HepG2 (cell line): ENCODE measurements at regions not wholly inside any gene's neighbourhood (a gene's known extent, or its start where the extent isn't known, plus 50 kb on each side); places are given as distances from the start of the nearest gene placed in this dataset.

Experiments
- ATAC-seq: fragments of 200-7000 bp; cut with Tn5 transposase; 3 replicates; pipeline ENCODE4 v1.9.1; 2020; ENCODE audit warnings: mild to moderate bottlenecking, moderate library complexity
- BruUV-seq: library from RNA; stranded (reverse); fragments of 400-500 nt; replicated peaks from 2 replicates; lab custom pipeline; 2021; lab: Mats Ljungman, UMichigan
- CTCF ChIA-PET: fragments of 300-600 bp; formaldehyde crosslinking; extraction: SDS; loops from one replicate; lab custom pipeline; 2021; ENCODE audit warnings: low total read pairs, inconsistent platforms, low intra/inter-chr PET ratio; lab: Yijun Ruan, JAX
- POLR2A ChIA-PET: fragments of 350-600 bp; sonication (Branson Sonifier 250); formaldehyde crosslinking; loops from one replicate; lab custom pipeline; 2020; ENCODE audit warnings: antibody characterized with exemption, inconsistent platforms; lab: Yijun Ruan, JAX
- DNase-seq: peaks from one replicate; pipeline ENCODE4 v3.0.0-alpha.2; 2015; ENCODE audit warnings: low spot score
- FAIRE-seq: peaks from 3 replicates; lab custom pipeline; 2011; peaks lifted over from hg19 to GRCh38; lab: Jason Lieb, UNC
- H2AFZ ChIP-seq: one replicate; pipeline ENCODE4 v1.6.1; 2011; ENCODE audit warnings: low read length, inconsistent platforms
- H3K27ac ChIP-seq: fragments of 300-600 bp; 3 replicates; pipeline ENCODE4 v1.8.0; 2011; ENCODE audit warnings: mixed run types, mild to moderate bottlenecking, mixed read lengths, low read length, inconsistent platforms; ENCODE audit not compliant: insufficient read depth; ENCODE audit errors: extremely low read length
- H3K27me3 ChIP-seq, 2 experiments: fragments of 200-600 bp in 1 of 2; 2 replicates in 1 of 2; 3 replicates in 1 of 2; pipeline versions ENCODE4 v1.6.0 to v1.8.0; 2011; ENCODE audit warnings: low read length in 2 of 2, mild to moderate bottlenecking in 2 of 2, moderate library complexity in 2 of 2, inconsistent platforms in 1 of 2; ENCODE audit not compliant: insufficient read depth in 2 of 2, control insufficient read depth in 1 of 2
- H3K36me3 ChIP-seq, 2 experiments: fragments of 200-600 bp in 1 of 2; replicated peaks in 1 of 2; 2 replicates in 1 of 2; 3 replicates in 1 of 2; pipeline versions ENCODE4 v1.5.1 to v1.8.0; 2011; ENCODE audit warnings: low read length in 2 of 2, inconsistent platforms in 1 of 2; ENCODE audit not compliant: insufficient read depth in 2 of 2, control insufficient read depth in 1 of 2
- H3K4me1 ChIP-seq: 2 replicates; pipeline ENCODE4 v1.5.1; 2012; ENCODE audit warnings: low read length, inconsistent platforms; ENCODE audit not compliant: insufficient read depth
- H3K4me2 ChIP-seq: 2 replicates; pipeline ENCODE4 v1.6.0; 2011; ENCODE audit warnings: low read depth, low read length, inconsistent platforms
- H3K4me3 ChIP-seq, 3 experiments: fragments of 200-600 bp in 1 of 3; sonication (generic), shearing (Covaris generic) in 1 of 3; replicated peaks in 1 of 3; 2 replicates each; pipeline ENCODE4 v1.5.1; 2011 to 2016; ENCODE audit warnings: low read length in 3 of 3, inconsistent platforms in 2 of 3, low read depth in 2 of 3, mild to moderate bottlenecking in 2 of 3, control low read depth in 1 of 3, mixed read lengths in 1 of 3; ENCODE audit not compliant: insufficient read depth in 1 of 3
- H3K79me2 ChIP-seq: one replicate; pipeline ENCODE4 v1.6.1; 2011; ENCODE audit warnings: low read length, inconsistent platforms; ENCODE audit not compliant: insufficient read depth
- H3K9ac ChIP-seq: 2 replicates; pipeline ENCODE4 v1.6.0; 2011; ENCODE audit warnings: mild to moderate bottlenecking, low read depth, low read length, inconsistent platforms; ENCODE audit not compliant: insufficient read depth
- H3K9me3 ChIP-seq: 2 replicates; pipeline ENCODE4 v1.5.1; 2012; ENCODE audit warnings: mild to moderate bottlenecking, low read length
- H4K20me1 ChIP-seq: 2 replicates; pipeline ENCODE4 v1.6.0; 2011; ENCODE audit warnings: inconsistent platforms, mild to moderate bottlenecking, low read length, moderate library complexity; ENCODE audit not compliant: insufficient read depth
- BCL6 ChIP-seq: IDR thresholded peaks from 2 replicates; pipeline ENCODE4 v1.6.1; 2016; ENCODE audit warnings: missing genetic modification reagents, missing compliant biosample characterization
- HNF1B ChIP-seq: sonication (generic); formaldehyde crosslinking; IDR thresholded peaks from 2 replicates; pipeline ENCODE4 v1.5.1; 2020; ENCODE audit warnings: mild to moderate bottlenecking, moderate library complexity, missing genetic modification reagents
- KIAA2018 ChIP-seq: sonication (generic); formaldehyde crosslinking; IDR thresholded peaks from 2 replicates; pipeline ENCODE4 v1.5.0; 2020; ENCODE audit warnings: mild to moderate bottlenecking, missing genetic modification reagents, borderline replicate concordance
- NAIF1 ChIP-seq: sonication (generic); formaldehyde crosslinking; IDR thresholded peaks from 2 replicates; pipeline ENCODE4 v1.5.0; 2020; ENCODE audit warnings: mild to moderate bottlenecking, missing genetic modification reagents, borderline replicate concordance
- SKIL ChIP-seq: sonication (generic); formaldehyde crosslinking; IDR thresholded peaks from 2 replicates; pipeline ENCODE4 v1.8.0; 2022; ENCODE audit warnings: missing genetic modification reagents, mild to moderate bottlenecking, moderate library complexity, borderline replicate concordance
- ZBTB7B ChIP-seq: sonication (generic); formaldehyde crosslinking; IDR thresholded peaks from 2 replicates; pipeline ENCODE4 v1.4.0; 2020; ENCODE audit warnings: missing genetic modification reagents
- ZFP82 ChIP-seq: sonication (generic); formaldehyde crosslinking; IDR thresholded peaks from 2 replicates; pipeline ENCODE4 v1.5.1; 2020; ENCODE audit warnings: mild to moderate bottlenecking, missing genetic modification reagents, borderline replicate concordance
- ZNF354B ChIP-seq: sonication (generic); formaldehyde crosslinking; IDR thresholded peaks from 2 replicates; pipeline ENCODE4 v1.8.0; 2022; ENCODE audit warnings: mild to moderate bottlenecking, missing genetic modification reagents
- ZNF891 ChIP-seq: sonication (generic); formaldehyde crosslinking; IDR thresholded peaks from 2 replicates; pipeline ENCODE4 v1.5.0; 2020; ENCODE audit warnings: mild to moderate bottlenecking, missing genetic modification reagents
- WGBS: methylation state at CpG from one replicate; pipeline ENCODE4 v1.1.6; 2017; ENCODE audit warnings: low lambda C conversion rate; 5-methylcytosine and 5-hydroxymethylcytosine counted together
- in situ Hi-C: cut with HindIII; loops from 2 replicates; pipeline ENCODE4 v1.10.0; 2017; ENCODE audit warnings: low pct_unique_long_range_greater_than_20kb; ENCODE audit not compliant: extremely low pct_ligation_motif_present
- intact Hi-C: fragments of 100-400 bp; cut with micrococcal nuclease; formaldehyde crosslinking; loops from one replicate; pipeline ENCODE4 v1.10.0; 2022; ENCODE audit not compliant: unreplicated experiment

GRCh38 chr21:31530897-31531705 lies 128.4 kb upstream of the SOD1 start (continued):
- TF ChIP-seq ZNF354B: no peak

- BruUV-seq: no TSS peak
- peak; percentile 60; the same call in 2 of the 3 replicates for ATAC-seq
- CTCF ChIA-PET: no interaction called here
- TF ChIP-seq BCL6 (CRISPR knock-in tag) (no peak), KIAA2018 (CRISPR knock-in tag) (no peak), SKIL (CRISPR knock-in tag) (no peak), ZFP82 (no peak), ZBTB7B (no peak), HNF1B (CRISPR knock-in tag) (no peak), ZNF891 (CRISPR knock-in tag) (no peak), NAIF1 (CRISPR knock-in tag) (no peak)
These were observed 129.1 kb upstream of the SOD1 start for GRCh38 chr21:31530364-31530763.

More at GRCh38 chr21:31530364-31530763, 129.1 kb upstream of the SOD1 start:
- H3K79me2 ChIP-seq: no peaks in the 10 kb centered on the region
- no peak overlapping the region for H3K27ac ChIP-seq
- H2AFZ ChIP-seq: no peak overlapping the region
- H3K27me3 ChIP-seq: no peaks in the 10 kb centered on the region
- H3K36me3 ChIP-seq: no peaks in the 10 kb centered on the region
- intact Hi-C loops (no loop called here), in situ Hi-C loops (no loop called here)
- H4K20me1 ChIP-seq: no peaks in the 10 kb centered on the region
- no peaks in the 10 kb centered on the region for H3K4me1 ChIP-seq
- no peak overlapping the region for H3K9ac ChIP-seq
- no peaks in the 10 kb centered on the region for H3K9me3 ChIP-seq
- FAIRE-seq (no peak), DNase-seq (no peak)
- 36% methylated on average over 8 of the region's 9 CpGs for WGBS
- POLR2A ChIA-PET: no interaction called here
- H3K4me2 ChIP-seq: no peak overlapping the region
- H3K4me3 ChIP-seq: no peak overlapping the region
